ENCODE measurements at regions not wholly inside any gene's neighbourhood (a gene's known extent, or its start where the extent isn't known, plus 50 kb on each side); places are given as distances from the start of the nearest gene placed in this dataset.

DNA sequence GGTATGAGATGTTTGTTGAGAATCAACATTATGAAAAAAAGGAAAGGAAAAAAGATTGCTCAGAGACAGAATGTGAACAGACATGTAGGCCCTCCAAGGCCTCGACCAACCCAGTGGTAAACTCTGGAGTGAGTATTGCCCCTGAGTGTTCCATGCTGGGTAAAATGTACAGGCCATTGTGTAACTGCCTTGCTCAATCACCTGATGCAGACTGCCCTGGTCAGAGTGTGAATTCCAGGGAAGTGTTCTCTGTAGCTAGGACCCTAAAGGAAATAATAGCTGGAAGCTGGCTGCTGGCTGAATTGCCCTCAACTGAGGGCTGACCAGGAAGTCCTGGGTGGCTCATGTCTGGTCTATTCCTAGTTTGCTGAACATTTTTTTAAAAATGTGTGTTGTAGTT lies 1081.4 kb upstream of the LRFN5 start:
- no peak for DNase-seq (ENCODE audit: low read depth in 2 of 2)

- DNase-seq (ENCODE audit: low read depth in 2 of 2), result no peak
Observed at GRCh38 chr14:40523123-40523522, 1083.6 kb upstream of the LRFN5 start.

- no peak for DNase-seq (ENCODE audit: low read depth in 2 of 2)
Observed at GRCh38 chr14:40494483-40494882, 1062.2 kb upstream of the FBXO33 start.

- no peak for DNase-seq (ENCODE audit: low read depth in 2 of 2)
Observed at GRCh38 chr14:40487824-40488223, 1055.6 kb upstream of the FBXO33 start.

- no peak for DNase-seq (ENCODE audit: low read depth in 2 of 2)
Observed at GRCh38 chr14:40485688-40486087, 1053.5 kb upstream of the FBXO33 start.

GRCh38 chr14:40476005-40476404 lies 1043.8 kb upstream of the FBXO33 start:
- DNase-seq (ENCODE audit: low read depth in 2 of 2), result no peak

GRCh38 chr14:40467969-40468368 lies 1035.7 kb upstream of the FBXO33 start:
- no peak for DNase-seq (ENCODE audit: low read depth in 2 of 2)

DNA sequence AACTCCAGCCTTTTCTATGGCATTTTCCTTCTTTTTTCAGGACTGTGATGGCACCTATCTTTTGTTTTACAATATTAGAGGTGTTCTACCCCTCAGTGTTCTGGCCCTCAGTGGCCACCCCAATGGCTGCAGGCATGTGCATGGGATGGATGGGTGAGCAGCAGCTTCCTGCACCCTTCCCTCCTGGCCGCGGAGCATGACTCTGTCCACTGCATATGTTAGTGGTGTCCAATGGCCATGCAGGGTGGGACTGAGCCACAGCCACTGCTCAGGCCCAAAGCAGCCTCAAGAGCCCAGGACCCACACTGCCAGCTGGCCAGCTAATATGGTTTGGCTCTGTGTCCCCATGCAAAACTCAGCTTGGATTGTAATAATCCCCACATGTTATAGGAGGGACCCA lies 1032.3 kb upstream of the FBXO33 start:
- no peak for DNase-seq (ENCODE audit: low read depth in 2 of 2)

DNA sequence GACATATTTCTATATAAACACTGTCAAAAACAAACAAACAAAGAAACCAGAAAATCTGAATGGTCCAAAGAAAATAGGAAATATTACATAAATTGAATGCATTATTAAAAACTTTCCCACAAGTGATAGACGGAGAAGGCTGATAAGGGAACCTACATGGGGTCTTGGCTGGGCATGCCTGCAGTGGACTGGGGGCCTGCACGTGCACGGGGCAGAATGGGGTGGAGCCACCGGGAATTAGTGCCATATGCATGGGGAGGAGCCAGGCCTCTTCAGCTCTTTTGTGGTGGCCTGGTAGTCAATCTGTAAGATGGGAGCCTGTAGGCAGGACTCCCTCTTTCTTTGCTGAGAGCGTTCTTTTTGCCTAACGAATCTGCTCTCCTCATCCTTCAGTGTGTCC lies 1031.7 kb upstream of the FBXO33 start:
- no peak for DNase-seq (ENCODE audit: low read depth in 2 of 2)

DNA sequence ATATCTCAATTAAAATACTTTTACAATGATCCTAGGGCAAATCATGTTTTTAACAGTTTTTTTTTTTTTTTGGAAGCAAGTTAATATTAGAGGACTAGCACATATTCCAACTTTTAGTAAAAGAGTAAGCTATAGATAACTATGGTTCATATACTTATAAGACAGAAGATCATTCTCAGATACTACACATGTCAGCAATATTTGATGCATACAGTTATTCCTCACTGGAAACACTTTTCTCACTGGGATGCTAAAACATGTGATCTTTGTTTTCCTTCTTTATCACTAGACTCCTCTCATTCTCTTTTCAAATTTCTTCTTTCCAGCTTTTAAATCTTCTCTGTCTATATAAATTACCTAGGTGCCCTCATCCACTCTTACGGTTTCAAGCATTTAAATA lies 1020.4 kb upstream of the FBXO33 start:
- DNase-seq (ENCODE audit: low read depth in 2 of 2), result no peak

GRCh38 chr14:40447017-40447416 lies 1014.8 kb upstream of the FBXO33 start:
- DNase-seq (ENCODE audit: low read depth in 2 of 2), result no peak

- DNase-seq (ENCODE audit: low read depth in 2 of 2), result no peak
Observed at GRCh38 chr14:40445020-40445419, 1012.8 kb upstream of the FBXO33 start.

- DNase-seq (ENCODE audit: low read depth in 2 of 2), result no peak
Observed at GRCh38 chr14:40436551-40436950, 1004.3 kb upstream of the FBXO33 start.

- peak in 1 of 2 donors; percentile 0 for DNase-seq (ENCODE audit: low read depth in 2 of 2)
Observed at GRCh38 chr14:40417777-40418401, 985.7 kb upstream of the FBXO33 start.

GRCh38 chr14:40416565-40416964 lies 984.3 kb upstream of the FBXO33 start:
- no peak for DNase-seq (ENCODE audit: low read depth in 2 of 2)

- no peak for DNase-seq (ENCODE audit: low read depth in 2 of 2)
Observed at GRCh38 chr14:40414386-40414785, 982.2 kb upstream of the FBXO33 start.

GRCh38 chr14:40413136-40413535 lies 980.9 kb upstream of the FBXO33 start:
- no peak for DNase-seq (ENCODE audit: low read depth in 2 of 2)

DNA sequence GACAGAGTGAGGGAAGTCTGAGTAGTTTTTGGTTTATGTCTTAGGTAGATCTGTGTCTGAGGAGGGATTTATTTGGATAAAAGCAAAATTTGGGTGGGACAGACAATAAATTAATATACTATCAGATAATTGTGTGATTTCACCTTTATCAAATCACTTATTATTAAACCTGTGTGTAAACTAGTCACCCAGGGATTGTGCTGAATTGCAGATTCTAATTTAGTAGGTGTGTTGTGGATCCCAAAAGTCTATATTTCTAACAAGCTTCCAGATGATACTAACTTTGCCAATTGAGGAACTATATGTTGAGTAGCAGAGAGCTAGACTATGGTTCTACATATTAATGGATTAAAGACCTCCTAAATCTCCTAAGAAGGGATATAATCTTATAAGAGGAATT lies 978.5 kb upstream of the FBXO33 start:
- no peak for DNase-seq (ENCODE audit: low read depth in 2 of 2)

DNA sequence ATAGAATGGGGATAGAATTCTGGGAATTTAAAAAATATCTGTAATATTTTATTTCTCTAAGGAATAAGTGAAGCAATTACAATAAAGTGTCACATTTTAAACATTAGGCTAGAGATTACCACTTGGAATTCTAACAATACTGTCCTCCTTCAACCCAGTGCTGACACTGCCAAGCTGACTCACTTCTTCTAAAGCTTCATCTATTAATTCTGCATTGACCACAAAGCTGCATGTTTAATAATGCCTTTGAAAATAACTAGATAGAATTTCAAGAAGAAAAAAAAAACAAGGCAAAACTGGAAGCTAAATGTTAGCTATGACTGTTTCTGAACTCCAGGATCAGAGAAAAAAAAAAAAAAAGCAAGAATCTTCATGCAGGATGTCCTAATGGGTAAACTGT lies 970.7 kb upstream of the FBXO33 start:
- DNase-seq (ENCODE audit: low read depth in 2 of 2), result no peak

GRCh38 chr14:40398981-40399380 lies 966.7 kb upstream of the FBXO33 start:
- DNase-seq (ENCODE audit: low read depth in 2 of 2), result no peak

DNA sequence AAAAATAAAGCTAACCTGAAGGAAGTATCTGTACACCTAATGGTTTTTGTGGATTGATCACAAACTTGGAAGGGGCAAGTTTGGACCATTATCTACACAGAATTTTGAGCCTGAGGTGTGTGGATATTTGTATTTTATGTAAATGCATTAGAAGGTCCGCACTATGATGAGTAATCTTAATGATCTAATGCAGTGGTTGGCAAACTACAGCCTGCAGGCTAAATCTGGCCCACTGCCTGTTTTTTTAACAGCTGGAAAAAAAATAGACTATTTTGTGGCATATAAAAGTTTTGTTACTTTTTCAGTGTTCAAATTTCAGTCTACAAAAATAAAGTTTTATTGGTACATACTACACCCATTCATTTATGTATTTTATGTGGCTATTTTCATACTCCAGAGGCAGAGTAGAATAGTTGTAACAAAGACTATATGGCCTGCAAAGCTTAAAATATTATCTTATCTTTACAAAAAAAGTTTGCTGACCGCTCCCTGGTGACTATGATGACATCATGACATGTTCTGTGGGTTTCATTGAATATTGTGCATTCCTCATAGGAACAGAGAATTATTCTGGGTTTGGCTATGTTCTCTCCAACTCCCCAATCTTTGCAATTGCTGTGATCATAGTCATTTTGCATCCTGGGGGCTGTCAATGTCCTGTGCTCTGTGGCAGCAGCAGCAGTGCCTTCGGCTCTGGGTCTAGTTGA lies 962.6 kb upstream of the FBXO33 start:
- no peak for DNase-seq (ENCODE audit: low read depth in 2 of 2)

GRCh38 chr14:40393143-40393542 lies 960.9 kb upstream of the FBXO33 start:
- DNase-seq (ENCODE audit: low read depth in 2 of 2), result no peak

DNA sequence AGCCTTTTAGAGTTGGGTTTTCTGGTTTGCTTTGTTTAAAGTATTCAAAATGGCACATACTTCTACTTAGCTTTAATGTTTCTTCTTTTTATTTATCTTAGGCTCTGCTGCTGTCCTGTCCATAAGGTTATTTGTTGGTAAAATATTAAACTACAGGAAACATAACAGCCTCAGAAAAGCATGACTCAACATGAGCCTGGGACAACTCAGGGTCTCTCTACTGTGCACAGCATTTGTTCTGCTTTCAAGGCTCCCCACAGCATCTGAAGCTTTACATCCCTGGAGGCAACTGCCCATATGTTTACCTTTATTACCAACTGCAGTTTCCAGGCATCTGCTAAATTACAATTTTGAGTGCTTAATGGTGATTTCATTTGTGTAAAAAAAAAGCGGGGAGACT lies 954.2 kb upstream of the FBXO33 start:
- no peak for DNase-seq (ENCODE audit: low read depth in 2 of 2)

- DNase-seq (ENCODE audit: low read depth in 2 of 2), result no peak
Observed at GRCh38 chr14:40374221-40374620, 942.0 kb upstream of the FBXO33 start.
